PC-3 (cell line): ENCODE measurements at regions not wholly inside any gene's neighbourhood (a gene's known extent, or its start where the extent isn't known, plus 50 kb on each side); places are given as distances from the start of the nearest gene placed in this dataset.

Experiments used
- EZH2 ChIP-seq: fragments of 300-600 bp; sonication (generic); IDR thresholded peaks from one replicate; pipeline ENCODE4 v1.6.1; 2017; ENCODE audit warnings: antibody characterized with exemption, mild to moderate bottlenecking, low read length; ENCODE audit not compliant: unreplicated experiment
- TF ChIP-seq, protein P1 (sequence below): fragments of 300-600 bp; sonication (generic); conservative IDR thresholded peaks from 2 replicates; pipeline ENCODE4 v1.5.1; 2017; ENCODE audit warnings: antibody characterized with exemption, low read depth, mild to moderate bottlenecking, low read length

DNA sequence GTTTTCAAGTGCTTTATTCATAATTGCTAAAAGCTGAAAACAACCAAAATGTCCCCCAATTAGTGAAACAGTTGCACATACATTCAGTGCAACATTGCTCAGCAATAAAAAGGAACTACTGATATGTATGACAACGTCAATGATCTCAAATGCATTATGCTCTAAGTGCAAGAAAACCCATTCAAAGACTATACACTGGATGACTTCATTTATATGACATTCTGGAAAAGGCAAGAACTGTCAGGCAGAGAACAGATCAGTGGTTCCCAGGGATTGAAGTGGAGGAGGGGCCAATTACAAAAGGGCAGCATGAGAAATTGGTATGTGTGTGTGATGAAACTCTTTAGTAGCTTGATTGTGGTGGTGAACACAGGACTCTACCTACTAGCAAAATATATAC lies 585.6 kb downstream of the TBL1XR1 start:
- TF ChIP-seq, protein P1, sequence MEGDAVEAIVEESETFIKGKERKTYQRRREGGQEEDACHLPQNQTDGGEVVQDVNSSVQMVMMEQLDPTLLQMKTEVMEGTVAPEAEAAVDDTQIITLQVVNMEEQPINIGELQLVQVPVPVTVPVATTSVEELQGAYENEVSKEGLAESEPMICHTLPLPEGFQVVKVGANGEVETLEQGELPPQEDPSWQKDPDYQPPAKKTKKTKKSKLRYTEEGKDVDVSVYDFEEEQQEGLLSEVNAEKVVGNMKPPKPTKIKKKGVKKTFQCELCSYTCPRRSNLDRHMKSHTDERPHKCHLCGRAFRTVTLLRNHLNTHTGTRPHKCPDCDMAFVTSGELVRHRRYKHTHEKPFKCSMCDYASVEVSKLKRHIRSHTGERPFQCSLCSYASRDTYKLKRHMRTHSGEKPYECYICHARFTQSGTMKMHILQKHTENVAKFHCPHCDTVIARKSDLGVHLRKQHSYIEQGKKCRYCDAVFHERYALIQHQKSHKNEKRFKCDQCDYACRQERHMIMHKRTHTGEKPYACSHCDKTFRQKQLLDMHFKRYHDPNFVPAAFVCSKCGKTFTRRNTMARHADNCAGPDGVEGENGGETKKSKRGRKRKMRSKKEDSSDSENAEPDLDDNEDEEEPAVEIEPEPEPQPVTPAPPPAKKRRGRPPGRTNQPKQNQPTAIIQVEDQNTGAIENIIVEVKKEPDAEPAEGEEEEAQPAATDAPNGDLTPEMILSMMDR: no peak
- no peak for TF ChIP-seq EZH2
